NCI-H2107 (cell line): ENCODE measurements at regions not wholly inside any gene's neighbourhood (a gene's known extent, or its start where the extent isn't known, plus 50 kb on each side); places are given as distances from the start of the nearest gene placed in this dataset.

ENCODE experiments used
- DNase-seq: peaks from one replicate; lab custom pipeline; 2025; lab: John Stamatoyannopoulos, UW

DNA sequence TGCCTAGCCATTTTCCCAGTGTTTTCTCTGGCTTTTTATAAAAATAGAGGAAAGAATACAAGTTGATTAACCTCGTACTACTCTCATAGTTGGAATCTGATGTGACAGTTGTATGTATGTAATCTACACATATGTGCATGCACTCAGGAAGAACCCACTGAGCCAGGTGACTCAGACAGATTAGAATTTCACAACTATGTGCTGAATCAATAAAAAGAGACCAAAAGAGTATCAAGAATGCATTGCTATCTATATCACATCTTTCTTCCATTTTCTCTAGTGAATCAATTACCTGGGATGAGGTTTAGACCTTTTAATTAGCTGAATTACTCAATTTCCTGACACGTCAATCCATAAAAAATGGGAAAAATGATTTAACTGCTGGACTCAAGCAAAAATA is 319.3 kb upstream of the ATP10A start:
- no peak for DNase-seq

DNA sequence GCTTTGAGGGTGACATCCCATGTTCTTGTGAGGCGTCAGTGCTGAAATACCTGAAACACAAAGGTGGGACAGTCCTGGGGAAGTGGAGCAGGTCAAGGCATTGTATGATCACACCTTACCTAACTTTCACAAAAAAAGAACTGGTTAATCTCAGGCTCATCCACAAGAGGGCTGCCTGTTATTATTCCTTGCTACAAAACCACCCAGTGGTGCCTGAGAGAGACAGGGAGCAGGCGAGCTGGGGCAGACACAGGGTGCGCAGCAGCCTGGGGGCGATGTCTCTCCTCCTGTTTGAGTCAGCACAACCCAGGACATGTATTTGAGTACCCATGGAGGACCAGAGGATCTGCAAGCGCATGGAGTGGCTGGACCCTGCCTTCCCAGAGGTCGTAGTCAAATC is 316.8 kb upstream of the ATP10A start:
- DNase-seq = no peak

DNA sequence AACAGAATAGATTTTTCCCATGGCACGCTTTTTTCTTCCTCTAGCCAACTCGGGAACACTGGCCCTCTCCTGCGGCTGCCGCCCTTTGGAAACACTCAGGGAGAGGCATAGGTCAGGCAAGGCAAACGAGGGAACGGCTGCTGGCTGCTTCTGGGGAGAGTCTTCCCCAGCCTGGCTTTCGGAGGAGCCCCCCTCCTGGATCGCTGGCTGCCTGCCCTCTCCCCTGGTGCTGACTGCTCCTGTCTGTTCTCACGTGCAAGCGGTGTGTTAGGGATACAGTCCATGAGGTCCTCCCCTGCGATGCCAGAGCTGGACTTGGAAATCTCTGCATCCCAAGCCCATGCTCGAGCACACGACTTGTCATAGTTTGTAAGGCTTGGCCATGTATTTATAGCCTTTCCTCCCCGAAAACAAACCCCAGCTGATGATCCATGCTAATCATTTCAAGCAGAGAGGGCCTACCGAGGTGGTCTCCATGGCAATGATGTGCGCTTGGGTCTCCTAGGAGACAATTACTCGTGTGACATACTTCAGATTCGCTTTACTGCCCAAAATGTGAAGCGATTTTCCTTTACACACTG is 315.6 kb upstream of the ATP10A start:
- DNase-seq = no peak

DNA sequence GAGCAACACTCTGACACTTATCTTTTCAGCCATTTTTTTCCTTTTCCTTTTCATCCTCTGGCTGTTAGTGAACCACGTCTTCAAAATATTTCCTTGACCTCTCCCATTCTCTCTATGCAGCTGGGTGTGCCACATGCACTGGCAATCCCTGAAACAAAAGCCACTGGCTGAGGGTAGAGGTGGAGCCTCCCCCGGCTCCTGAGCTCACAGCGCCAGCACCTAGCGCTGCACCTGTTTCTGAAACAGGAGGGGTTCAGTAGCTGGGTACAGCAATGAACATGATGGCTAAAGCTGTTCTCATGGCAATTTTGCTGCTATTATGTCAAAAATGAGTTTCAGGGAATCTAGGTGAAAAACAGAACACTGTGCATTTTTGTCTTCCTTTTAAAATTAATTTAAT is 314.7 kb upstream of the ATP10A start:
- no peak for DNase-seq

DNA sequence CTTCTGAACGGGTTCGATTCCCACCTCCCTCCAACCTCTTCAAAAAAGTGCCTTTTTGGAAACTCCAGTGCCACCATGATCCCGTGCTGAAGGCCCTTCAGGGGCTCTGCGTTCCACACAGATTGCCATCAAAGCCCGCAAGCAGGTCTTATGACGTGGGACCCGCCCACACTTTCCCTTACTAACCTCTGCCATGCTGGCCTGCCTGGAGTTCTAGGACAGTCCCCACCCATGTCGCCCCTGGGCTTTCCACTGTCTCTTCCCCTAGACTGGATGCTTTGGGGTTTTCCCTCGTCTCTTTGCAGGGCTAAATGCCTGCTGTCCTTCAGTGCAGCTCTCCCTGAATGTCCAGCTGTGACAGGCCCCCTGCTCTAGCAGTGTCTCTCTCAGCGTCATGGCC is 313.7 kb upstream of the ATP10A start:
- DNase-seq = no peak

DNA sequence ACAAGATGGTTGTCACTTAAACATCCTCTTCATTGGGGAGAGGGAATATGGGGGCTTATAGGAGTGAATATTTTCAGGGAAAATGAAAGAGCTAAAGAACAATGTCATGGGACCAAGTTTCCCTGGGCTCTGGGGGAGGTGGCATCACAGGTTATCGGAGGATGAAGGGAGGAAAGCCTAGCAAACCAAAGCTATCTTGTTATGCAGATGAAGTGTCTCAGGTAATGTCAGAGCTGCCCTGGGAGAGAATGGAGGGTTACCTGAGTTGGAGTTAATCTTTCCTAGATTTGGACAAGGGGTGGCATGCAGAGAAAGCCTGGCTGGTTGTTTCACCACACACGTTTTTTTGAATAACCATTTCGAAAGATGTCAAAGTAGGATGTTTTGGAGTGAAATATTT is 308.1 kb upstream of the ATP10A start:
- DNase-seq = no peak

DNA sequence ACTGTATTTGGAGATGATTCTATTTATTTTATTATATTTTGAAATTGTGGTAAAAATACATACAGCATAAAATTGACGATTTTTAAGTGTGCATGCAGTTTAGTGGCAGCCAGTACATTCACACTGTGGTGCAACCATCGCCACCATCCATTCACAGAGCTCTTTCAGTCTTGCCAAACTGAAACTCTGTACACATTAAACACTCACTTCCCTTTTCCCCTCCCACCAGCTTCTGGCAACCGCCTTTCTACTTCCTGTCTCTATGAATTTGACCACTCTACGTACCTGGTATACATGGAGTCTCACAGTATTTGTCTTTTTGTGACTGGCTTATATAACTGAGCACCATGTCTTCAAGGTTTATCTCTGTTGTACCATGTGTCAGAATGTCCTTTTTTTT is 303.3 kb upstream of the ATP10A start:
- DNase-seq = no peak

DNA sequence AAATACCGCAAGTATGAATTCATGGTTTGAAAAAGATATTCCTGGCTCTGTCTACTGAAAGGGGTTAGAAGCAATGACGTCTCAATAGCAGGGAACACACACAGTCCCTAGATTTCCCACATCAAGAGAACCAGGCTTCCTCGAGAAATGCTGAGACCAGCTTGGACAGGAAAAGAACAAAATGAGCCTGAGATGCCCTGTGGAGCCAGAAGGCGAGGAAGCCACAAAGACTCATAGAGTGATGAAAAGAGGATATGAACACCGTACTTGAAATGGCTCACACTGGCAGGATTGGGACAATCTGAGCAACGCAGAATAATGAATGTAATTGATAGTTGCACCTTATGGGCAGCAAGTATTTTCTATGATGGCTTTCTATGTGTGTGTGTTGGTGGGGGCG is 302.4 kb upstream of the ATP10A start:
- DNase-seq = no peak

DNA sequence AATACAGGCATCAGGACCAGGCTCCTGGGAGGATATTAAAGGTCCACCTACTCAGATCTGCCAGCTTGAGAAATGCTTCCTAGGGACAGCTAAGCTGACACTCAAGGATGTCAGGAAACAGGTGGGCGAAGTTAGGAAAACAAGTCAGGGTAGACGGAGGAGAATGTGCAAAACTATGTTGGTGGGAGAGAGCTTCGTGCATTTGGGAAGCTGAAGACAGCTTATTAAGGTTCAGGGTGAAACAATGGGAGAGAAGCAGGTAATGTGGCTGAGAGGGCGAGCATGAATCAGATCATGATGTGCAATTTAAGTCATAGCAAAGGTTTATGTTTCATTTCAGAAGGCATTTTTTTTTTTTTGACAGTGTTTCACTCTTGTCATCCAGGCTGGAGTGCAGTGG is 297.2 kb upstream of the ATP10A start:
- no peak for DNase-seq

DNA sequence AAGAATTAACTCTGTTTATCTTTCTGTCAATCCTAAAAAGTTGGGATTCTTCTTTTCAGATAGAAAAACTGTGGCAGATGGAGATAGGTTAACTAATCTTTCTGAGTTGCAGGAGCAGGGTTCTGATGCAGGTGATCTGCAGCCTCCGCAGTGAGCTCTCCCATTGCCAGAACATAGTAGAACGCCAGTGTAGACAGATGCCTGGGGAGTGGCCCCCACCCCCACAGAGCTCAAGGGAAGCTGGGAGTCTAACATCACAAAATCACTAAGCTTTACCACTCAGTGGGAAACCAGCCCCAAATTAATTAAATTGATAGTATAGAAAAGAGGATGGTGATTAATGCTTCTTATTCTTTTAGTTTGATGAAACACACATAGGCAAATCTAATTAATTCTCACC is 295.0 kb upstream of the ATP10A start:
- no peak for DNase-seq

DNA sequence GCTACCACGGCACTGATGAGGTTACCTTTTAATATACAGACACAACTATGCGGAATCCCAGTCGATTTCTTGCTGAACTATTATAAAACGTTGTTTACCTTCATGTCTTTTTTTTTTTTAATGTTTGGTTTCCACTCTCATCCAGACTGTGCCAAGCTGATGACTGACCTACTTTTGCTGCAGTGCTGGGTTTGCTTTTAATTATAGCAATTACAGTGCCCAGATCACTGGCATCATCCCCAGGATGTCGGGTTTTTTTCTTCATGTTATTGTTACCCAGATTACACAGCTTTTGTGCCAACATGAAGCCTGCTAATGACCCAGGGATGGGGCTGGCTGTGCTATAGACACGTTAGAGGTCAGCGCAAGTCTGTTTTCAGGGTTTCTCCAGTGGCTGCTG is 294.0 kb upstream of the ATP10A start:
- DNase-seq = no peak

DNA sequence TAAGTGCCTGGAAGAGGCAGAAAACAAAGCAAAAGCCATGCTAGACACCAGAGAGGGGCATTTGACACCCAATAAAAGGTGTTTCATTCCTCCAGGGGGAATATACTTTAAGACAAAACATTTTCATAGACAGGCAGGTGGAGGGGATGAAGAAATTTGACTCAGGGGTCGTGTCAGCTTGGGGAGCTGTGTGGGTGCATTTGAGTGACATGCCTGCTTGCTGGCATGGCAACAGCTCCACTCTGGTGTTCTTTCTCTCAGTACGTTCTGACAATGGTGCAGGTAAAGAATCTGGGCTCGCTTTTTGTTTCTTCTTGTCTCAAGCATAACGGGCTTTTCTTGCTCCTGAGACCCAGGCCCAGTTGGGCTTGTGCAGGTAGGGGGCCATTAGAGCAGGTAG is 292.9 kb upstream of the ATP10A start:
- DNase-seq = no peak

DNA sequence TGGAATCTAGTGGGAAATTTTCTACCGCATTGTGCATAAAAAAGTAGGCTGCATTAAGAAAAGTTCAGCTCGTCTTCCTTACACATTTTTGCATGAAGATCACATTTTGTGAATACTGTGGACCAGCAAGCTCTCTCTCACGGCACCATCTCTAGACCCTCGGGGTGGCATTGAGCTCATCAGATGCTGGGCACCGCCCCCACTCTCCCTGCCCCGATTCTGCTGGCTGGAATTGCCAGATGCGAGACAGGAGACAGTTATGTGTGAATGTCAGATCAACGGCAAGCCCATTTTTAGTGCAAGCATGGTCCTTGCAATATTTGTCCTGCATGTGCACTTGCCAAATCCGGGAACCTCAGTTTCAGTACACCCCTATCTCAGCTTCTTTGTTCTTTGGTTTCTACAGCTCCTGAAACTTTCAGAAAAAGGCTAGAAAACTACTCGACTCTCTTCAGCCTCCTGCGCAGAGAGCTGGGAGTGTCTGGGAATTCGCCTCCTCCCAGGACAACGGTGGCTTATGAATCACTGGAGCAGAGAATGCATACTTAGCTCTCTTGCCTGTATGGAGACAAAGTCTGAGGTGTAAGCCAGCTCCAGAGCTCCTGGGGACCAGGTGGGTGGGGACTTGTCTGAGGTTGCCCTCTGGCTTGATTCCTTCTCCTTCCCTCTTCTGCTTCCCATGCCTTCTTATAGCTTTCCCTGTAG is 285.2 kb upstream of the ATP10A start:
- no peak for DNase-seq

DNA sequence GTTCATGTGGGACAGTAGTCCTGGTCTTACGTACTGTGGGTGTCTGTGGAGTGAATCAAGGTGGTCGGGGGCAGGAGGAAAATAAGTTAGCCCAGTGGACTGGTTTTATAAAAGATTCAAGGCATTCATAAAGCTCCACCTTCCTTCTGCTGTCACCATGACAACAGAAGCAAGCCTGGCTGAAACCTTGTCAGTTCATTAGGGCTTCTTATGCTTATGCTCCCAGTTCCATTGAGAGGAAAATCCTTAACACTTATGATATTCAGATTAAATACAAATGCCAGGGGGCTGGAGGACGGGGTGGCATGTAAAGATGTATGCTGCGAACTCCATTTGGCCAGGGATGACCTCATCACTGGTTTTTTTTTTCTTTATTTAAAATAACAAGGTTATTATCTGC is 283.1 kb upstream of the ATP10A start:
- no peak for DNase-seq

DNA sequence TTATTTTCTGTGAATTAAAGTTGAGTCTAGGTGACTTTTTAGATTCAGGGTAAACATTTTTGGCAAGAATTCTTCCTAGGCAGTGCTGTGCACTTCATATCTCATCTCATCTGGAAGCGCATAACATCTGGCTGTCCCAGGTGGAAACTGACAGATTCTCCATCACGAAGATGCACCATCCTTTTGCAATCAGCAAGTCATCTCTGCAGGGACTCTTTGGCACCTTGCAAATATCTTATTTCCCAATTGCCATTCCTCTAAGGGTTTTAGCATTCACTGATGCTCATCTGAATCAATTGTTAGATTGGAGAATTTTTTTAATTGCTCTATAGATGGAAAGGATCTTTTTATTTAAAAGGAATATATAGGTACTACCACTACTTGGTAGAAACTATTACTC is 282.7 kb upstream of the ATP10A start:
- no peak for DNase-seq

DNA sequence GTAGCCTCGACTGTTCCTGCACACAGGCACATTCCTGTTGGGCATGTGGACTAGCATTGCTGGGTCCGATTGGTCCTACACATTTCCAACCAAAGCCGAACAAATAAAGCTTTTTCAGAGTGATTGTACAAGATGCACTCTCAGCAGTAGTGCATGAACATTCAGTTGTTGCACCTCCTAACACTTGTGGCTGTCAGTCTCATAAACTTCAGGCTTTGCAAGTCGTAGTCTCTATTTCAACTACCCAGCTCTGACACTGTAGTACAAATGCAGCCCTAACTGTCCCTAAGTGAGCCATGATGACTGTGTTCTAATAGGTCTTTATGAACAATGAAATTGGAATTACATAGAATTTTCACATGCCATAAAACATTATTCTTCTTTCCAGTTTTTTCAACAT is 281.7 kb upstream of the ATP10A start:
- DNase-seq = no peak

DNA sequence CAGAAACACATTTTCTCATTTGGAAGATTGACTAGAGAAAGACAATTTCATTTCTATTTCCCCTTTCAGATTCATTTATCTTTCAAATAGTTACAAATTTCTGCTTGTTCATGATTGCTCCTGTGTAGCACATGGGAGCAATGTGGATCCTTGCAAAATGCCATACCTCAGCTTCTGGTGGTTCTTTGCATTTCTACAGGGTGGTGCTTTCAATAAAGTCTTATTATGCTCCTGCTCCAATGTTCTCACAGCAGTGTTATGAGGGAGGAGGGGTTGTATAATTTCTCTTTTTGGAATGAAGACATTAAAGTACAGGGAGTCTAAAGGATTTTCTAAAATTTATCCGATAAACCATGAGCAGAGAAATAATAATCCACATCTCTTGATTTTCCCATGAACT is 280.1 kb upstream of the ATP10A start:
- no peak for DNase-seq

DNA sequence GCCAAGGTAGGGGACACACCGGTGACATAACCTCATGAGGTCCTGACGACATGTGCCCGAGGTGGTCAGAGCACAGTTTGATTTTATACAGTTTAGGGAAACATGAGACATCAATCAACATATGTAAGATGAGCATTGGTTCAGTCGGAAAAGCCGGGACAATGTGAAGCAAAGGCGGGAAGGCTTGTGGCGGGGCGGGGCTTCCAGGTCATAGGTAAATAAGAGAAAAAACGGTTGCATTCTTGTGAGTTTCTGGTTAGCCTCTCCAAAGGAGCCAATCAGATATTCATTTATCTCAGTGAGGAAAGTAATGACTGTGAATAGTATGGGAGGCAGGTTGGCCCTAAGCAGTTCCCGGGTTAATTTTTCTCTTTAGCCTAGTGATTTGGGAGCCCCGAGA is 271.7 kb upstream of the ATP10A start:
- no peak for DNase-seq

DNA sequence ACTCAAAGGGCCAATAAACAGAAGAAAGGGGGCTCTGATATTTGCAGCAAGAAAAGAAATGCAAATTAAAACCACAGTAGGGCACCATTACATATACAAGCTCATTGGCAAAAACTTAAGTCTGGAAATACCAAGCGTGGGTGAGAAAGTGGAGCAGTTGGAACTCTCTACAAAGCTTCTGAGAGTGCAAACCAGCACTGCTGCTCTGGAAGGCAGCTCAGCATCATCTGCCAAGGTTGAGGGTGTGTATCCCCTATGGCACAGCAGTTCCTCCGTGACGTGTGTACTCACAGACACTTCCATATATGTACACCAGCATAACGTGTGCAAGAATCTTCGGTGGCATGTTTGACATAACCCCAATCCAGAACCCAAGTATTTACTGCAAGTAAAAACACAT is 271.0 kb upstream of the ATP10A start:
- DNase-seq = no peak

DNA sequence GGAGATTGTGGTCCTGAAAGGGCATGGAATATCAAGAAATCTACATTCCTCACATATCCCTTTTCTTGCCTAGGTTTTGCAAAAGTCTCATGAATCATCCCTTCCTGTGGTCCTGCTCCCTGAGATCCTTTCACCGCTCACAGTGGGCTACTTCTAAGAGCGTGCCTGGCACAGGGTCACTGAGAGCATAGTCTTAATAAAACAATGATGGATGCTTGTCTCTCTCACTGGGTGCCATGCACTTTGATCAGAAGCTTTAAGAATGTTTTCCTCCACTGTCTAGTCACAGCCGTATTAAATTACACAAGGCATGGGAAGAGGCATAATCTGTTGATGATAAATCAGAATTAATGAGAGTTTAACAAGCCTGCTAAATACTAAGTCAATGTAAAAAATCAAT is 269.7 kb upstream of the ATP10A start:
- DNase-seq = no peak

DNA sequence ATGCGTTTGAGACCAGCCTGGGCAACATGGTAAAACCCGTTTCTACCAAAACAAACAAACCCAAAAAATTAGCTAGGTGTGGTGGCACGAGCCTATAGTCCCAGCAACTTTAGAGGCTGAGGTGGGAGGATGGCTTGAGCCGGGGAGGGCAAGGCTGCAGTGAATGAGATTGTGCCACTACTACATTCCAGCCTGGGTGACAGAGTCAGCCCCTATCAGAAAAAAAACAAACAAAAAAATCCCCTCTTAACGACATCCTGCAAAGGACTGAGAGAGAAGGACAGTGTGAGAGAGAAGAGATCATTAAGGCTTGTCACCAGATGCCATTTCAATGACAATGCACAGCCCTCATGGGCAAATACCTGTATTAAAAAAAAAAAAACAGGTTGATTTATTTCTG is 266.7 kb upstream of the ATP10A start:
- no peak for DNase-seq

DNA sequence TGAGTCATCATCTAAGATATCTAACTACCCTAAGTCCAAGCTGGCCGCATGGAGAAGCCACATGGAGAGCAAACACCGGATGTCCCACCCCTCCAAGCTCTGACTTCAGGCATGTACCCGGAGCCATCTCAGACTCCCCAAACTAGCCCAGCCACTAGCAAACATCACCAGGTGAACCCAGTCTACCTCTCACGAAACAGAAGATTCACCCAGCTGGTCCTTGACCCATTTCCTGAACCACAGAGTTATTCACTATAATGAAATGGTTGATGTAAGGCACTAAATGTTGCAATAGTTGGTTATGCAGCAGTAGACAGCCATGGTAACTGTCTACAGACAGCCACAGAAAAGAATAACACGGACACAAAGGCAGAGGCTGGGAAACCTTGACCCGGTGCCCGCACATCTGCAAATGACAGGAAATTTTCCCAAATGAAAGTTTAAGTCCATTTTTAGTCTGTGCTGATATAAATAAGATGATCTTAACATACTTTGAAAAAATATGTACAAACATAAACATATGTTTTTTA is 265.5 kb upstream of the ATP10A start:
- no peak for DNase-seq

DNA sequence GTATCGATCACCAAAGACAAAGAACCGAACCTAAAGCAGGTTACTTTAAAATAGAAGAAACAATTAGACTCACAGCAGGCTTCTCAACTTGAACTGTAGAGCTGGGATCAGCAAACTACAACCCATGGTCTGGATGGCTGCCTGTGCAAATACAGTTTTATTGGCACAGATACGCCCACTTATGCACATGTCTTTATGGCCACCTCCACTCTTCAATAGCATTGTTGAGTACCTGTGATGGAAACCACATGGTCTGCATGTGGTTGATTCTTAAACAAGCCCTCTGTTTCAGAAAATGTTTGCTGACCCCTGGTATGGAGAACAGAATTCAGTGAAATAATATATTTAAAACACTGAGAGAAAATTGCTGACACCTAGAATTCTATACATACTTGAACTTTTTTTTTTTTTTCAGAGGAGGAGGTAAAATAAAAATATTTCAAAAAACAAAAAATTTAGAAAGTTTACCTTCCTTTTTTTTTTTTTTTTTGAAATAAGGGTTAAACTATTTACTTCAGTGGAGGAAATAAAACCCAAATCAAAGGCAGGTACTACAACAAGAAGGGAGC is 263.8 kb upstream of the ATP10A start:
- no peak for DNase-seq

DNA sequence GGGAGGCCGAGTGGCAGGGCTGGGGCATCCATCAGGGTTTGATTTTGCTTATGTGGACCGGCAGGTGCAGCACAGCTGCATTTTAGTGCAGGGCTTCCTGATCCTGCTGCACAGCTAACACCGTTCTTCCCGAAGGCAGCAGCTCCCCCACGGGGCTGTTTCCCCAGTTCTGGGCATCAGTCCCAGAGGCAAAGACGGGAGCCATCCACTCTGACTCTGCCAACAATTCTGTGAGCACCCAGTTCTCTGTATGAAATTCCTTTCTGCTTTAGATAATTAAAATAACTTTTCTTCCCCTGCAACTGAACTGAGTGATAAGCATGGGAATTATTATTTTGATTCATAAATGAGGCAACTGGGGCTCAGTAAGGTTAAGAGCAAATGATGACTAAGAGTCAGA is 262.9 kb upstream of the ATP10A start:
- DNase-seq = no peak
